DOHH2 (cell line): ENCODE measurements at regions not wholly inside any gene's neighbourhood (a gene's known extent, or its start where the extent isn't known, plus 50 kb on each side); places are given as distances from the start of the nearest gene placed in this dataset.

Source experiments
- EZH2phosphoT487 ChIP-seq: fragments of 200-600 bp; sonication (generic); IDR thresholded peaks from 2 replicates; pipeline ENCODE4 v1.6.1; 2017; ENCODE audit warnings: borderline replicate concordance, mild to moderate bottlenecking, antibody characterized with exemption, low read length, moderate library complexity, mixed read lengths
- TF ChIP-seq, protein P1 (sequence below): fragments of 200-600 bp; sonication (generic); IDR thresholded peaks from one replicate; pipeline ENCODE4 v1.5.1; 2014; ENCODE audit warnings: antibody characterized with exemption, mild to moderate bottlenecking, low read depth, low read length; ENCODE audit not compliant: poor library complexity, severe bottlenecking

DNA sequence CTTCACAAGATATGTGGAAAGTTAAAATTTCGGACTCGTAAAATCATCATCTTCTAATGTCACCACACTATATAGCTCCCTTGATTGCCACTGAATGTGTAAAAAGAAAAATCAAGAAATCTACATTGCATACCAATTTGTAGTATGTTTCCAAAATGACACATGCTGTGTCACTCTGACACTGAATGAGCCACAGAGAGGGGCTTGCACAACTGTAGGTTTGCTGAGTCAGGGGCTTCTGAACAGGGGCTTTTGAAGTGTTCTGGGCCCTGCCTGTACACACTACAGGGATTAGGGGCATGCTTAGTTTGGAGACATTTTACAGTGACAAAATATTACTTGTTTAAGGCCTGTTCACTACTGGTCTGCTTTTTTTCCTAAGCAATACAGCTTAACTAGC lies 234.4 kb upstream of the GRAMD2B start:
- TF ChIP-seq, protein P1, sequence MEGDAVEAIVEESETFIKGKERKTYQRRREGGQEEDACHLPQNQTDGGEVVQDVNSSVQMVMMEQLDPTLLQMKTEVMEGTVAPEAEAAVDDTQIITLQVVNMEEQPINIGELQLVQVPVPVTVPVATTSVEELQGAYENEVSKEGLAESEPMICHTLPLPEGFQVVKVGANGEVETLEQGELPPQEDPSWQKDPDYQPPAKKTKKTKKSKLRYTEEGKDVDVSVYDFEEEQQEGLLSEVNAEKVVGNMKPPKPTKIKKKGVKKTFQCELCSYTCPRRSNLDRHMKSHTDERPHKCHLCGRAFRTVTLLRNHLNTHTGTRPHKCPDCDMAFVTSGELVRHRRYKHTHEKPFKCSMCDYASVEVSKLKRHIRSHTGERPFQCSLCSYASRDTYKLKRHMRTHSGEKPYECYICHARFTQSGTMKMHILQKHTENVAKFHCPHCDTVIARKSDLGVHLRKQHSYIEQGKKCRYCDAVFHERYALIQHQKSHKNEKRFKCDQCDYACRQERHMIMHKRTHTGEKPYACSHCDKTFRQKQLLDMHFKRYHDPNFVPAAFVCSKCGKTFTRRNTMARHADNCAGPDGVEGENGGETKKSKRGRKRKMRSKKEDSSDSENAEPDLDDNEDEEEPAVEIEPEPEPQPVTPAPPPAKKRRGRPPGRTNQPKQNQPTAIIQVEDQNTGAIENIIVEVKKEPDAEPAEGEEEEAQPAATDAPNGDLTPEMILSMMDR, result no peak
- TF ChIP-seq EZH2phosphoT487, result no peak
